DOHH2 (cell line): ENCODE measurements at regions not wholly inside any gene's neighbourhood (a gene's known extent, or its start where the extent isn't known, plus 50 kb on each side); places are given as distances from the start of the nearest gene placed in this dataset.

Source experiments
- EZH2phosphoT487 ChIP-seq: fragments of 200-600 bp; sonication (generic); IDR thresholded peaks from 2 replicates; pipeline ENCODE4 v1.6.1; 2017; ENCODE audit warnings: borderline replicate concordance, mild to moderate bottlenecking, antibody characterized with exemption, low read length, moderate library complexity, mixed read lengths
- TF ChIP-seq, protein P1 (sequence below): fragments of 200-600 bp; sonication (generic); IDR thresholded peaks from one replicate; pipeline ENCODE4 v1.5.1; 2014; ENCODE audit warnings: antibody characterized with exemption, mild to moderate bottlenecking, low read depth, low read length; ENCODE audit not compliant: poor library complexity, severe bottlenecking

DNA sequence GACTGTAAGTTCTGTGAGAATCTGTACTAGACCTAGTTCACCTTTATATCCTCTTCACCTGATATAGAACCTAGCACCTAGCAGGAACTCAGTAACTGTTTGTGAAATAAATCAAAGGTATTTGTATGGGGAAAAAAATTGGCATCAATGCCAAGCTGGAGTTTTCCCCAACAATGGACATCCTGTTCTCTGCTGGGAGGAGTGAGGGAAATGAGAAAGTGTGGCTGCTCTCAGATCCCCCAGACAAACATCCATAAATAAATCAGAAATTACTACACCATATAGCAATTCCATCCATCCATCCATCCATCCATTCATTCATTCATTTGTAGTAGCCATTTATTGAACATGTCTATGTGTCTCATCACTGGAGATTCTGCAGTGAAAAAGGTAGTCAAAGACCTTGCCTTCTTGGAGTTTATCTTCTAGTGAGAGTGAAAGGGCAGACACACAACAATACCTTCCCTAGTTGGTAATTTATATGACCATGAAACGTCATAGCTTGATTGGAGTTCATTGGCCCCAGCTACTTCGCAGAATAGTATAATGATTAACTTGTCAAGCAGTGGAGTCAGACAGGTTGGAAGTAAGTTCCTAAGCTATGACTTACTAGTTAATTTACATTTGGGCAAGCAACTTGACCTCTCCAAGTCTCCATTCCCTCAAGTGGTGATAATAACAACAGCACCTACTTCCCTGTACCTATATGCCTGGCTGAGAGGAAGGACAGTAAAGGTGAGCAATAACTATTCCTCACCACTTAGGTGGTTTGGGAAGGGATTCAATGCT lies 98.7 kb upstream of the KIT start:
- TF ChIP-seq, protein P1, sequence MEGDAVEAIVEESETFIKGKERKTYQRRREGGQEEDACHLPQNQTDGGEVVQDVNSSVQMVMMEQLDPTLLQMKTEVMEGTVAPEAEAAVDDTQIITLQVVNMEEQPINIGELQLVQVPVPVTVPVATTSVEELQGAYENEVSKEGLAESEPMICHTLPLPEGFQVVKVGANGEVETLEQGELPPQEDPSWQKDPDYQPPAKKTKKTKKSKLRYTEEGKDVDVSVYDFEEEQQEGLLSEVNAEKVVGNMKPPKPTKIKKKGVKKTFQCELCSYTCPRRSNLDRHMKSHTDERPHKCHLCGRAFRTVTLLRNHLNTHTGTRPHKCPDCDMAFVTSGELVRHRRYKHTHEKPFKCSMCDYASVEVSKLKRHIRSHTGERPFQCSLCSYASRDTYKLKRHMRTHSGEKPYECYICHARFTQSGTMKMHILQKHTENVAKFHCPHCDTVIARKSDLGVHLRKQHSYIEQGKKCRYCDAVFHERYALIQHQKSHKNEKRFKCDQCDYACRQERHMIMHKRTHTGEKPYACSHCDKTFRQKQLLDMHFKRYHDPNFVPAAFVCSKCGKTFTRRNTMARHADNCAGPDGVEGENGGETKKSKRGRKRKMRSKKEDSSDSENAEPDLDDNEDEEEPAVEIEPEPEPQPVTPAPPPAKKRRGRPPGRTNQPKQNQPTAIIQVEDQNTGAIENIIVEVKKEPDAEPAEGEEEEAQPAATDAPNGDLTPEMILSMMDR, result no peak
- TF ChIP-seq EZH2phosphoT487, result no peak
